Heart right ventricle (tissue), 16 donors: ENCODE measurements at regions not wholly inside any gene's neighbourhood (a gene's known extent, or its start where the extent isn't known, plus 50 kb on each side); places are given as distances from the start of the nearest gene placed in this dataset.

ENCODE experiments used
- ATAC-seq, 8 donors: fragments of 200-7000 bp; cut with Tn5 transposase; one replicate each; pipeline ENCODE4 v1.9.1; 2020; ENCODE audit warnings: mild to moderate bottlenecking in 8 of 8, moderate library complexity in 8 of 8, moderate number of reproducible peaks in 1 of 8
- DNase-seq, 2 donors: peaks; one replicate each; pipeline ENCODE4 v3.0.0-alpha.2; 2020
- H3K27ac ChIP-seq, 10 donors: fragments of 200-600 bp; sonication (generic) in 2 of 10; one replicate each; pipeline versions ENCODE4 v1.5.0 to v1.8.0; 2020 to 2022; ENCODE audit warnings: mild to moderate bottlenecking in 3 of 10
- H3K27me3 ChIP-seq, 7 donors: fragments of 200-600 bp; one replicate each; pipeline ENCODE4 v1.8.0; 2021 to 2022; ENCODE audit warnings: mild to moderate bottlenecking in 2 of 7
- H3K36me3 ChIP-seq, 9 donors: fragments of 200-600 bp; sonication (generic) in 1 of 9; one replicate each; pipeline versions ENCODE4 v1.5.0 to v1.8.0; 2020 to 2022; ENCODE audit warnings: mild to moderate bottlenecking in 2 of 9
- H3K4me1 ChIP-seq, 9 donors: fragments of 200-600 bp; sonication (generic) in 1 of 9; one replicate each; pipeline versions ENCODE4 v1.5.0 to v1.8.0; 2020 to 2022; ENCODE audit warnings: mild to moderate bottlenecking in 4 of 9
- H3K4me3 ChIP-seq, 10 donors: fragments of 200-600 bp; sonication (generic) in 2 of 10; one replicate each; pipeline versions ENCODE4 v1.5.0 to v1.8.0; 2020 to 2022; ENCODE audit warnings: mild to moderate bottlenecking in 7 of 10, moderate library complexity in 2 of 10
- H3K9me3 ChIP-seq, 11 donors: fragments of 200-600 bp in 10 of 11; sonication (generic) in 2 of 11; one replicate each; pipeline versions ENCODE4 v1.5.0 to v1.8.0; 2013 to 2022; ENCODE audit warnings: mild to moderate bottlenecking in 2 of 11, control low read depth in 1 of 11, moderate library complexity in 1 of 11
- CTCF ChIP-seq, 9 donors: fragments of 200-600 bp; sonication (generic) in 2 of 9; IDR thresholded peaks; one replicate each; pipeline versions ENCODE4 v1.5.0 to v1.8.0; 2021 to 2022; ENCODE audit warnings: antibody characterized with exemption in 9 of 9, mild to moderate bottlenecking in 5 of 9, moderate library complexity in 1 of 9
- WGBS, 2 donors: extraction: QIAGEN DNeasy Blood & Tissue Kit; methylation state at CpG; one replicate each; pipeline ENCODE4 v1.1.7; 2013; ENCODE audit warnings: inconsistent platforms in 1 of 2; 5-methylcytosine and 5-hydroxymethylcytosine counted together
- intact Hi-C, 10 donors: fragments of 100-400 bp; cut with DNase I; formaldehyde crosslinking; loops; one replicate each; pipeline versions ENCODE4 v1.11.1 to v1.14.2; 2022
- donor health status: Arrhythmogenic right ventricular cardiomyopathy.
- donor health status: ischemic (EF 13 %, LVEDD 7.1; RV severe dilation, severe dysfunction).
- donor health status: healthy with polysubstance abuse.
- donor health status: DM: no; HTN: yes; CAD: no.
- donor health status: DM: no; HTN: no; CAD: no.
- donor health status: ischemic (EF 25% LVEDD 6.9; RV normal size, moderate dysfunction).
- donor health status: ischemic (EF 25% LVEDD 5.7; RV mildly dilated, moderate dysfunction).
- donor health status: healthy.
- donor health status: DM: yes; HTN: yes; CAD: no.
- donor health status: Ischemic cardiomyopathy.
- donor health status: ischemic (EF 35%, LVEDD 5.7; RV mildly dilated, moderate dysfunction).
- donor health status: nonischemic (EF 11% LVEDD 7.7; RV severe dilation, severe dysfunction).
- donor health status: DM: yes; HTN: yes; CAD: no.
- donor health status: PGD.
- donor health status: ischemic (EF 29% LVEDD 5.4; RV normal size, mild dysfunction).
- donor health status: nonischemic (EF 23%, LVEDD 6.1; RV moderate dilation, normal function).

DNA sequence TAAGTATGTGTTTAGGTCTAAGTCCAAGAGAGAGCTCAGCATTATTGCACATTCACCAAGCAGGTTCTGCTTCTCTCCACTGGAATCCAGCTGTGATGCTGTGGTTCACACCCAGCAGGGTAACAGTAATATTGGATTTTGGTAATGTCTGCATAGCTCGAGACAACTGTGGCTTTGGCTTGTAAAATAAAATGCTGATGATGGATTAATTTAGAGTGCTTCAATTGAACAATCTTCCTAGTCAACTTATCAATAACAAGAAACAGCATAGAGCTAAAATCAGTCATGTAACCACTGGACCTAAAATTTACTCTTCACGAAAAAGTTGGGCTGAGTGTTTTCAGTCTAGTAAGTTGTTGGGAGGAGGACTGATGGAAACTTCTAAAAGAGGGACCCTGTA lies 709.2 kb downstream of the TYW1 start:
- H3K36me3 ChIP-seq: no peaks in the 10 kb centered on the region
- intact Hi-C loops: no loop called here
- peaks cover 0 to 10% (median 0%) of the 10 kb centered on the region in 7 donors for H3K27me3 ChIP-seq
- 45 to 54% methylated on average over 2 of the region's 2 CpGs for WGBS, 2 donors
- peaks cover 0 to 39% (median 3%) of the 10 kb centered on the region in 11 donors for H3K9me3 ChIP-seq
- ATAC-seq: no peak
- H3K27ac ChIP-seq: no peak overlapping the region
- H3K4me1 ChIP-seq: no peaks in the 10 kb centered on the region
- TF ChIP-seq CTCF (IDR thresholded peaks at IDR 0.05): no peak
- H3K4me3 ChIP-seq: no peak overlapping the region
- no peak for DNase-seq

GRCh38 chr7:67711706-67712105 lies 715.1 kb downstream of the TYW1 start:
- 74 to 83% methylated on average over 6 of the region's 6 CpGs for WGBS, 2 donors
- intact Hi-C loops: no loop called here
- peaks cover 0 to 21% (median 3%) of the 10 kb centered on the region in 11 donors for H3K9me3 ChIP-seq

DNA sequence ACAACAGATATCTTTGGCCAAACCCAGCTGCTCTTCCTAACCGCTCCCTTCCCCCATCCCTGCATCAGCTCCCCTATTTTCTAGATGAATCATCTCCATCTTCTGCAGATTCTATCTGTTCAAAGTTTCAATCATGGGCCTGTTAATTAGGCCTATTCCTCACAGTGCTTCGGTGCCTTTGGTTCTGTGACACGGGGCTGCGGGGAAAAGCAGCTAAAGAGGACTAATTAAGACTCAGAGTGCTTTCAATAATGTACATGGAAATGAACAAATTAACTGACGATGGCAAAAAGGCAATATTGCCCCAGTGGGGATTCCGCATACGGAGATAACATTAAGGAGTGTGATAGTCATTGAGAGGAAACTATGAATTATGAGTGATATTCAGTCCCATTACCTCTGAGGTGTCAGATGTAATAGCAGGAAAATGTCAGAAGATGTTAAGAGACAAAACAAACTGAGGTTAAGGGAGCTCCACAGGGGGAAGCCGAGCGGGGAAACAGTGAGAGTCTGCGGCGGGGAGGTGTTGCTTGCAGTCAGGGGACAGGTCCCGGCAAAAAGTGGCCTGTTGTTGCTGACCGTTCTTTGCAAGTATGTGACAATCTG lies 716.9 kb downstream of the TYW1 start:
- Histone ChIP-seq H3K27me3 (peaks cover 0 to 9% (median 0%) of the 10 kb centered on the region in 7 donors), H3K4me1 (no peaks in the 10 kb centered on the region), H3K36me3 (no peaks in the 10 kb centered on the region), H3K9me3 (peaks cover 0 to 17% (median 3%) of the 10 kb centered on the region in 11 donors), H3K4me3 (no peak overlapping the region), H3K27ac (no peak overlapping the region)
- WGBS, 2 donors: 67 to 68% methylated on average over 13 of the region's 13 CpGs
- ATAC-seq (no peak), DNase-seq (no peak)
- TF ChIP-seq CTCF (IDR thresholded peaks at IDR 0.05): no peak
- intact Hi-C loops: no loop called here

More at GRCh38 chr7:67711706-67712105, 715.1 kb downstream of the TYW1 start:
- no peaks in the 10 kb centered on the region for H3K4me1 ChIP-seq
- TF ChIP-seq CTCF (IDR thresholded peaks at IDR 0.05): no peak
- no peak overlapping the region for H3K4me3 ChIP-seq
- no peaks in the 10 kb centered on the region for H3K36me3 ChIP-seq
- no peak for DNase-seq
- H3K27ac ChIP-seq: no peak overlapping the region
- H3K27me3 ChIP-seq: peaks cover 0 to 9% (median 0%) of the 10 kb centered on the region in 7 donors
- ATAC-seq: no peak

- intact Hi-C loops: no loop called here
- no peaks in the 10 kb centered on the region for H3K4me1 ChIP-seq
Measured at GRCh38 chr7:67716729-67717128, 720.1 kb downstream of the TYW1 start.

More at GRCh38 chr7:67716729-67717128, 720.1 kb downstream of the TYW1 start:
- ATAC-seq (no peak), DNase-seq (no peak)
- Histone ChIP-seq H3K27ac (no peak overlapping the region), H3K4me3 (no peak overlapping the region), H3K9me3 (no peaks in the 10 kb centered on the region), H3K27me3 (peaks cover 0 to 10% (median 4%) of the 10 kb centered on the region in 7 donors), H3K36me3 (no peaks in the 10 kb centered on the region)
- WGBS, 2 donors: 63 to 64% methylated on average over 2 of the region's 2 CpGs
- no peak for TF ChIP-seq CTCF (IDR thresholded peaks at IDR 0.05)
